HG03175 (cell line): ENCODE measurements at regions not wholly inside any gene's neighbourhood (a gene's known extent, or its start where the extent isn't known, plus 50 kb on each side); places are given as distances from the start of the nearest gene placed in this dataset.
"Not testable (repeated sequence)": the region's sequence is repeated elsewhere in the genome, so short reads cannot be mapped to it uniquely, and the experiment has no call there.

Experiments
- ATAC-seq: cut with Tn5 transposase; IDR thresholded peaks from one replicate; pipeline ENCODE4 v1.9.1; 2021; ENCODE audit warnings: mild to moderate bottlenecking, moderate library complexity; ENCODE audit not compliant: unreplicated experiment

DNA sequence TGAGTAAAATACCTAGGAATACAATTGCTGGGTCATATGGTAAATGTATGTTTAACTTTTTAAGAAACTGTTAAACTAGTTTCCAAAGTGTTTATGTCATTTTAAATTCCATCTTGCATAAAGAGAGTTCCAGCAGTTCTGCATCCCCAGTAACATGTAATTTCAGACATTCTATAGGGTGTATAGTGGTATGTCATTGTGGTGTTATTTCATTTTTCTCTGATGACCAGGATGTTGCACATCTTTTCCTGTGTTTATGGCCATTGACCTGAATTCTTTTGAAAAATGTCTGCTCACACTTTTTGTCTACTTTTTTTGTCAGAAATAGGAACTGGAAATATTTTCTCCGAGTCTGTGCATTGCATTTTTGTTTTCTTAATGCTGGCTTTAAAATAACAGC is 128.9 kb downstream of the TMEM200A start:
- no peak for ATAC-seq

DNA sequence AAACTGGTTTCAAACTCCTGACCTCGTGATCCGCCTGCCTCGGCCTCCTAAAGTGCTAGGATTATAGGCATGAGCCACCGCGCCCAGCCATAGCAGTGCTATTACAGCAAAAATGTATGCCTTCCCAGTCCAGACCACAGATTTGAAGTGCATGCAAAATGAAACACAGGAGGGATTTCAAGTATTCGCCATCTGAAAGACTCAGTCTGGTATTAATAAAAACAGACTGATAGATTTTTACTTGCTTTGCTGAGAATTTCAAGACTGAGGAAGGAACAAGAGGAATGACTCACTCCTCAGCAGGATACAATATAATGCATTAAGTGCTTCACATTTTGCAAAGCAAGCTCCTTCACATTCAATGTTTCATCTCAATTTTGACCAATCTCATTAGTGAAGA is 134.9 kb downstream of the TMEM200A start:
- ATAC-seq = no peak

DNA sequence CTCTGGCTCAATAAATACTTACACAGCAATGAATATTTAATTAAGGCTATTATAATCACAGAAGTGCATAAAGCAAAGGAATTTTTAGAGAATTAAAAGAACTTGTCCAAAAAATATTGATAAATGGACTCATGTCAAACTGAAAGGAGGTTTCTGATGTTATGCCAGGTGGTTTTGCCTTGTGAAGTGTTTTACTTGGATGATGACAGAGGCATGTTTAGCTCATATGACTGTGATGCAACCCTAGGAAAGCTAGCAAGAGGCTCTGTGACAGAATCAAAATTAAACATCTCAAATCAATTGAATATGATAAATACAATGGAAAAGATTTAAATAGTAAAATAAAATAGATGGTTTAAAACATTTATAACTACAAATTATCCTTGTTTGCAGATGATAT is 137.3 kb downstream of the TMEM200A start:
- no peak for ATAC-seq

DNA sequence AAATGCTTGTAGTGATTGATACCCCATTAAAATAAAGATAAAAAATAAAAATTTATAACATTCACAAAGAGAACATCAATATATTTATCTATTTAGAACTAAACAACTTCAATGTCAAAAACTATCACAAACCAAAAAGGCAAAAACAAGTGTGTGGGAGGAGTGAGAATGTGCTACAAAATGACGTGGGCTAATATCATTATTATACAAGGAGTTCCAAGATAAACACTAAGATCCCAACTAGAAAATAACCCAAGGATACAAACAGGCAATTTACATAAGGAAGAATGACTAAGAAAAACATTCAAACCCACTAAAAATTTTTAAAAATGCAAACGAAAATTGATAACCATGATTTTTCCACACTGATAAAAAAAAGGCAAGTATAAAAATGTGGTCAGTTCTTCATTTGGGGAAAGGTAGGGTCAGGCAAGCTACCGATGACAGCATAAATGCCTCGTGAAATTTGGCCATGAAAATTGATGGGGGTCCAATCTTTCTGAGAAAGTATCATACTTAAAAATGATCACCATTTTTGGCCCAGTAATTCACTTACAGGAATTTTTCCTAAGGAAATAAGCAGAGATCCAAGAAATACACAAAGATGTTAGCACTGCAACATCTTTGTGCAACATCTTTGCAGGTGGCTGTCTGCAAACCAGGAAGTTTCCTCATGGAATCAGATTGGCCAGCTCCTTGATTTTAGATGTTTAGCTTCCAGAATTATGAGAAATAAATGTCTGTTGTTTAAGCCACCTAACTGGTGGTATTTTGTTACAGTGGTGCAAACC is 140.2 kb downstream of the TMEM200A start:
- no peak for ATAC-seq

DNA sequence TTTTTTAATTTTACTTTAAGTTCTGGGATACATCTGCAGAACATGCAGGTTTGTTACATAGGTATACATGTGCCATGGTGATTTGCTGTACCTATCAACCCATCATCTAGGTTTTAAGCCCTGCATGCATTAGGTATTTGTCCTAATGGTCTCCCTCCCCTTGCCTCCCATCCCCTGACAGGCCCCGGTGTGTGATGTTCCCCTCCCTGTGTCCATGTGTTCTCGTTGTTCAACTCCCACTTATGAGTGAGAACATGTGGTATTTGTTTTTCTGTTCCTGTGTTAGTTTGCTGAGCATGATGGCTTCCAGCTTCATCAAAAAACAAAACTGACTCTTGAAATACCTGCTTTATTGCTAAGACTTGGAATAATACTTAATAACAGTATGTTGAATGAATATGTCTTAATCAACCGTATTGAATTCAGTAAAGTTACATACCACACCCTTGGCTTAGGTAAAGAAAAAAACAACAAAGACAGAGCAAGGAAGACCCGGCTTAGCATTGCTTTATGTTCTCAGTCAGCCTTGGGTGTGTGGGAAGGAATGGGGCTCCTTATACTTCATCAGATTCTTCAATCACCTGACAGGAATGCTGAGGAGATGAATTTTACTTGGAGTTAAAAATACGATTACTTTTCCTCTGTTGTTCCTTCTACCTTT is 141.3 kb downstream of the TMEM200A start:
- ATAC-seq = not testable (repeated sequence)

DNA sequence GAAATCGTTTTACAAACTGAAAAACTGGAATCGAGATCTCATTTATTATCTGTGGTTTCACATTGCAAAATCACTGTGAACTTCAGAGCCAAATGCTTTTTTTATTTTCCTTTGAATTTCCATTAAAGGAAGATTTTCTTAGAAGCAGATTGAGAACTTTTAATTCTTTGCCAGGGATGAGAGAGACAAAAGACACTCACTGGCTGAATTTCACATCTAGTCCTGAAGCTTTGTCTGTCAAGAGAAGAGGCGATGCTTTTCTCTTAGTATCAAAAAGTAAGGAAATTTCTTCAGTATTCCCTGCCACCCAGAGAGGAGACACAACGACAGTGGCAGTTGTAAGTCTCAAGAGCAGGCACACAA is 141.8 kb downstream of the TMEM200A start:
- no peak for ATAC-seq

DNA sequence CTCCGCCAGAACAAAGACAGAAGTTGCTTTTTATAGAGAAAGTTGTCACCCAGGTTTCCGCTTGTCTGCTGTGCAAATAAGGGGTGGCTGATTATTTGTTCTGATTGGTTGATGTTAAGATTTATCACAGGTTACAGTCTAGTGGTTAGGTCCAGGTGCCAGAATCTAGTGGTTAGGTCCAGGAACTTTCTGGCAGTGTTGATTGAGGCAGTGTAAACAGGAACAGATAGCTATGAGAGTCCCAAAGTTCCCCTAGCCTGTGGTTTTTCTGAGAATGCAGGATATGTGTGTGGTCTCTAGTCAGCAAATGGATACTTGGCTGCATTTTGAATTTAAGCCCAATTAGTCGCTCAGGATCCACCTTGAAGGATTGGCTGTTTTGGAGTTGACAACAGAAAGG is 148.0 kb downstream of the TMEM200A start:
- ATAC-seq = peak; percentile 70

DNA sequence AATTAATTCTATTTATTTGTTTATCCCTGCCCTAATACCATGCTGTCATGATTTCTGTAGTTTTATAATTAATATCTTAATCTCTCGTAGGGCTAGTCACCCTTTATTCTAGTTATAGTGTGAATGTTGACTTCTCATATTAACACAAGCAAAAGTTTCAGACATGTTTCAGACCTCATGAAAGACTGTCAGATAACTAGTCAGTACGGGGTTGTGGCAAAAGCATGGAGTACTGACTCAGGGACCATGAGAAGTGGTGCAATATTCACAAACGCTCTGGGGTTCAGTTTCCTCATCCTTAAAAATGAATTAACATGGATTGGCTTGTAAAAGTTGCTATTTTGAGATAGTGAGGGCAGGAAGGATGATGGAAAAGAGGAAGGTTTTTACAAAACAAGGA is 148.9 kb downstream of the TMEM200A start:
- no peak for ATAC-seq

DNA sequence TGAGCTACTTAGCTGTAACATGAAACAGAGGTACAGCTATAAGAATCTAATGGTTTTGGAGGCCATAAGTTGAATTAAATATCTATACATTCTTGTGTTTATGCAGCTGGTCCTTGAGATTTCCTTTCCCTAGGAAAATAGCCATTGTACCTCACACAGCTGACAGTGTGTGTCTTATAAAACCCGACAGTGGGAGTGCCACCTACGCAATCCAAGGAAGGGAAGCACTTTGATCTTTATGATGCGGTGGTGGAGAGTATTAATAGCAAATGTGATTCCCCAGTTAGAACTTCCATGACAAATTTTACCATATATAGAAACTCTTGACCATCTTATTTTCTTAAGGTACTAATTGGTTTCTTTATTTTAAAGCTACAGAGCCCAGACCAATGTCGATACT is 149.5 kb downstream of the TMEM200A start:
- no peak for ATAC-seq

DNA sequence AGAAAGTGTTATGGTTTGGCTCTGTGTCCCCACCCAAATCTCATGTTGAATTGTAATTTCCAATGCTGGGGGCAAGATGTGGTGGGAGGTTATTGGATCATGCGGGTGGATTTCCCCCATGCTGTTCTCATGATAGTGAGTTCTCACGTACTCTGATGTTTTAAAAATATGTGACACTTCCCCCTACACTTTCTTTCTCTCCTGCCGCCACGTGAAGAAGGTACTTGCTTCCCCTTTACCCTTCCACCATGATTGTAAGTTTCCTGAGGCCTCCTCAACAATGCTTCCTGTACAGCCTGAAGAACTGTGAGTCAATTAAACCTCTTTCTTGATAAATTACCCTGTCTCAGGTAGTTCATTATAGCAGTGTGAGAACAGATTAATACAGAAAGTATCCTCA is 150.8 kb downstream of the TMEM200A start:
- ATAC-seq = no peak

DNA sequence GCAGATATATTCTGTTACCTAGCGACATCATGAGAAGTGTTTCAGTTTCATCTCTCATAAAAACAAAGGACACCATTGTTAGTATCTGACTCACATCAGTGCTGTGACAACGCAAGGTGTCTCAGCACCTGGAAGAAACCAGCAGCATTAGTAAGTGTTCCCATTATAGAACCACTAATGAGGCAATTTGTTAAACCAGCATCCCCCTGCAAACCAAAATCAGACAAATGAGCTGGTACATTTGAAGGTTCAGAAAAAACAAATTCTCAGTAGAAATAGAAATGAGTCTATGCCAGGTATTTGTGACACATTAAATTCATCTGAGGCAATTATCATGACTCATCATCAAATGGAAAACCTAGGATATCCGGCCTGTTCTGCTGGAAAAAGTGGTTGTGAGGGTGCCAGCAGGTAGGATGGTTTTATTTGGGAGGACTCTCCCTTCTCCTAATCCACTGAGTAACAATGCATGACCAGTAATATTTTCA is 151.7 kb downstream of the TMEM200A start:
- ATAC-seq = peak; percentile 78

DNA sequence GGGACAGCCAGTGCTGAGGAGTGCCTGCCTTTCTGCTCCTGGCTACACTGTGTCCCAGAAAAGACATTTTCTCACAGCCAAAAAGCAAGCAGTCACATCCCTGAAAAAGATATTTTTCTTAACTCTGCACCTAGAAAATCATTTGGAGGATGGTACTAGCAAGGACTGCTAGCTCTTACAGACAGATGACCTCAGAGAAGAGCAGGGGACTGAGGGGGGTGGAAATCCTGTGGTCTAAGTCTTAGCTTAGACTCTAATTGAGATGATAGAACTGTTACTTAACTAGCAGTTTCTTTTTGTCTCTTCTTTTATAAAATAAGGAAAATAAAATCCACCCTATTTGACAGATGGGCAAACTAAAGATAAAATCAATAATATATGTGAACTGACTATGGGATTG is 152.8 kb downstream of the TMEM200A start:
- no peak for ATAC-seq

DNA sequence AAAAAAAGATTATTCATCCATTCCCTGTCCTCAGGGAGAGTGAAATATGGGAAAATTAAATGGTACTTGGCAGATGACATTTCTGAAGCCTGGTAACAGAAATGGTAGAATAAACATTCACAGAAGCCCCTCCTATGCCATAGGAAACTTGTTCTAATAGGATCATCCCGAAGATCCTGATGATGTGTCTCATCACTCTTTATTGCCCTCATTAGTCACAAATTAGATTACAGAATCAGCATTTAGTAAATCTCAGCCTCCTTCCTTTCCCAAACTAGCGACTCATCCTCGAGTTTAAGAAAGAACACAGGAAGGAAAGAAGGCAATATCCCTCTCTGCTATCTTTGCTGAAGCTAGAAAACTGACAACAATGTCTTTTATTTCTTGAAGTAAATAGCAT is 154.4 kb downstream of the TMEM200A start:
- ATAC-seq = no peak

DNA sequence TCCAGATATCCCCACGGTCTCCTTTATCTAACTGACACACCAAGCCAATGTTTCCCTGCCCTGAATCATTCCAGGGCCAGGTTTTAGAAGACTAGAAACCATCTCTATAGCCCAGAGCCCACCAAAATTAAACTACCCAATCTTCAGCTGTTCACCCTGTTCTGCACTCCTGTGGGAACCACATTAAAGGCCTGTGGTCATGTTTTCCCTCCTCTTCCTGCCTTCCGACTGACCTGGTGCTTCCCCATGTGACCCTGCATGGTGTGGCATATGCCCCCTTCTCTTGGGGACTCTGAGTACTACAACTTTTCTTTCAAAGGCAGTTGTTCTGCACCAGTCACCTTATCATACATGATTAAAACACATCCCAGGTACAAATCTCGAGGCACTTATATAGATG is 155.0 kb downstream of the TMEM200A start:
- no peak for ATAC-seq

DNA sequence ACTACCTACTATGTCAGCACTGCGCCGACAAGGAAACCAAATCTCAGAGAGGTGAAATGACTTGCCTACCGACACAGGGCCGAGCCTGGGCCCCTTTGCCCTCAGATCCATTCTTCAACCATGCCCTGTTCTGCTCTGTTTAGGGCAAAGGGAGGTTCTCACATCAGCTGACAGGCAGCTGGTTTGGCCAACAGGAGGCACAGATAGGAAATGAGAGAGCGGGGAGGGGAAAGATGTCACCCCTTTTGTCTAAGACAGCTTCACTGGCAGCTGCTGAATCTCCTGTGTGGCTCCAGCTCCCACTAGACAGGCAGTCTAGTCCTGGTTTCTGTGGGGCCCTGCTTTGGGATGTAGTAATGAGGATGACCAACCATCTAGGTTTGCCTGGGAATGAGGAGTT is 158.7 kb downstream of the TMEM200A start:
- no peak for ATAC-seq

DNA sequence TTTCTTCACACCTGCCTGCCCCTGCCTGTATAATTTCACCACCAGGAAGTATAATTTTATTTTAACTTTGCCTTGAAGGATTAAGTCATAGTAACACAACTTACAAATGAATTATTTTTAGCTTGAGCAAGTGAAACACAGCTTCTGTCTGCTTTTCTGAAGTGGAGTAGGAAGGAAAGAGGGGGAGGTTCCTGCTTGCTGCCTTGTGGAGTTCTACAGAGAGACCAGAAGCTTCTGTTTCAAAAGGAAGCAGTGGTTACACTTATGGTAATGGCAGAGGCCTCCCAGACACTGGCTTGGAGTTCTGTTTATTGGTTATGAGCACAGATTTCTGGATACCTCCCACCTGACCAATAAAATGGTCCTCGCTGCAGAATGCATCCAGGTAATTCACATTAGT is 159.6 kb downstream of the TMEM200A start:
- ATAC-seq = no peak

DNA sequence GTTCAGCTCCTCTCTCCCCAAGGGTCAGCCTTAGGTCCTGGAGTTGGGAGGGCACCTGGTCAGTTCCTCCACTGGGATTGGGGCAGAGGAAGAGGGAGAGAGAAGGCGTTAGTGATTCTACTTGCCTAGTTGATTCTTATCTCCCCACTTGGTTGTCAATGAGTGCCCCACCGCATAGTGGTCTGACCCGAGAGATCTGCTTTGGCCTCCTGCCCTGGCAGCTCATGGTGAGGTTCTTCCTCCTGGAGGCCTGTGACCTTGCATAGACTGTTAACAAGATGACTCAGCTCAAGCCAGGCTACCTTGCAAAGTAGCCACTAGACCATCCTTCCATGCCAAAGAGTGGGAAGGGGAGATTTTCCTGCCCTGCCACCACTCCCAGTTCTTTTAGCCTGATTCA is 160.6 kb downstream of the TMEM200A start:
- no peak for ATAC-seq

DNA sequence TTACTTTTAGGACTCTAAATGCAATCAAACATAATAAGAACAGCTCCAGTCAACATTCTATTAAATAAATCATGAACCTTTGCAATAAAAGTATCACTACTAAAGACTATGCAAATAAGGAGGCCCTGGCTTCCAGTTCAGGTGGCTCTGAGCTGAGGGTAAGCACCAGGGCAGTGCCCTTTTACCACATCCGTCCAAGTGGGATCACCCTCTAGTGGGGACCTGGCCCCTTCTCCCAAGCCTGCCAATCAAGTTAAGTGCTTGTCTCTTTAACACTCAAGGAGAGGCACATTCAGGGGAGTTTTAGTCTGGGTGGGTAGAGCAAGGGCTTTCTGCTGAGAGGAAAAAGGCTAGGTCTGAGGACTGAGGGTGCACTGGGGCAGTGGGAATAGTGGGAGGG is 161.4 kb downstream of the TMEM200A start:
- no peak for ATAC-seq

DNA sequence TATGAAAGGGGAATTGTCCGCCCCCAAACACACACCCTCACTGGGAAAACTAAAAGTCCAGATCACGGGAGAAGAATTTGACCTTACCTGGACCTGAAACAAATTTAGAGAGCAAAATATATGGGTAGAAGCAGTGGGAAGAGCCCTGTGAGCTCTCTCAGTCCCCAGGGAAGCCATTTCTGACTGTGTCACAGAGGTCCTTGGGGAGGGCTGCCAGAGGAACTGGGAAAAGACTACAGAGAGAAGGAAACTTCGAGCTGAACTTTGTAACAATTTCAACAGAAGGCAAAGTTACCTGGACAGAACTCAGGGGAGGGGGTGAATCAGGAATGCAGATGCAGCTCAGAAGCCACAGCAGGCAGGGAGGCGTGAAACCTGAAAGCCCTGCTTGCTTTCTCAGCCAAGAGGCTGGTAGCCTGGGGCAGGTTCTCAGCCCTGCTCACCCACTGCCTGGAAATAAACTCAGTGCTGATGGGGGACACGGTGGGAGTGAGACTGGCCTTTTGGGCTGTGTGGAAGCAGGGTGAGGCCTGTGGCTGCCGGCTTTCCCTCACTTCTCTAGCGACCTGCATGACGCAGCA is 163.8 kb downstream of the TMEM200A start:
- no peak for ATAC-seq

DNA sequence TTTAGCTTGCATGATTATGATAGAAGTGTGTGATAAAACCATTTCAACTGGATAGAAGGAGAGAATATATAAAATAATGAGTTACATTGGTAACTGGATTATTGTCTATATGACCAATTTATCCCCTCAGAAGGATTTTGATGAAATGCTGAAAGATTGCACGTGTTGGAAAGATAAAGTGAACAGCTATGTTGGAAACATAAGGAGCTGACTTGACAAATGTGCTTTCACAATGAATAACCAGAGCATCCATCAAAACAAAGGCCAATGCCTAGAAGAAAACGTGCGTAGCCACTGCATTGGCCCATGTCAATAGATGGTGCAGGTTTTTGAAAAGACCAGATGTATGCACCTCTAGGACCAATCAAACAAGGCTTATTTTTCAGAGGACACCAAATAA is 168.8 kb downstream of the TMEM200A start:
- no peak for ATAC-seq

DNA sequence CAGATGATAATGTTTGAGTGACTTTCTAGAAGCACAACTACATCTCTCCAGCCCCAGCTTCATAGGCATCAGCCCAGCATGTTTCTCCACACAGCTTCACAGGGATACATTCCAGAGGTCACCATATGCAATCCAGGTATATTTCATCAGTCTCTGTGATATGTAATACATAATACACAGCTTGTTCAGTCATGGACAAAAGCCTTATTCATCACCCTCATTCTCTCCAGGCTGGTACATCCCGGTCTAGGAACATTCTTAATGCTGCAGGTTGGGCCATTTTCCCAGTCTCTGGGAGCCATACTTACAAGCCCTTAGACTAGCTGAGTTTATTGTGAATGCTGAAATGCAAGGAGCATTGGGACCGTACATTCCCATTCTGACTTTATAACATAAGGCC is 169.4 kb downstream of the TMEM200A start:
- ATAC-seq = no peak

DNA sequence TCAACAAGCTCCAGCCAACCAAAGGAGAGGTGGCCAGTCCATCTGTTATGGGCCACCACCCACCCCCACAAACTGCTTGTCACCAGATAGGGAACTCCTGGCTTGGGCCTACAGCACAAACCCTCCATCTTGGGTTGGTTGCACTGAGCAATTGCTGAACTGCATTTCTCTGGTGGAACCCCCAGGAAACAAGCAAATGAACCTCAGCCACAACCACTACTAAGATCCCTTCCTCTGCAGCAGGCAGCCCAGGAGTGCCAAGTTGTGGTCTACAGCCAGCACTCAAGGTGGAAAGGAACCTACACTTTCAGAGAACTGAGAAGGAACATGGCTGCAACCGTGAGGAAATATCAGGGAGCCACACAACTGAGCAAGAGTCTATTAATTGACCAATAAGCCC is 171.6 kb downstream of the TMEM200A start:
- no peak for ATAC-seq
